ENCODE measurements at regions not wholly inside any gene's neighbourhood (a gene's known extent, or its start where the extent isn't known, plus 50 kb on each side); places are given as distances from the start of the nearest gene placed in this dataset.
"Not testable (repeated sequence)": the region's sequence is repeated elsewhere in the genome, so short reads cannot be mapped to it uniquely, and the experiment has no call there.

DNA sequence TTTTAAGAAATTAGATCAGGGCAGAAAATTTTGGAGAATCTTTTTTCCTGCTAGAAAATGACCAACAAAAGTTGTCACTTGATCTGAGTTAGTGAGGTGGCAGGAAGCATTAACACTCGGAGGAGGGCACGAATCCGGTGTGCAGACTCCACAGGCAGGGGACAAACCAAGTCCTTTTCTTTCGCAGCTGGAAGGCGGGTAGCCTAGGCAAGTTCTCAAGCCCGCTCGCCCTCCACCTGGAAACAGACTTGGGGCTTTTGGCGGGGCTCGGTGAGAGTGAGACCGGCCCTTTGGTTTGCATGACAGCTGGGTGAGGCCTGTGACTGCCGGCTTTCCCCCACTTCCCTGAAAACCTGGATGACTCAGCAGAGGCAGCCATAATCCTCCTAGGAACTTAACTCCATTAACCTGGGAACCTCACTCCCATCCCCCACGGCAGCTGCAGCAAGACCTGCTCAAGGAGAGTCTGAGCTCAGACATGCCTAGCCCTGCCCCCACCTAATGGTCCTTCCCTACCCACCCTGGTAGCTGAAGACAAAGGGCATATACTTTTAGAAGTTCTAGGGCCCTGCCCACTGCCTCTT lies 134.8 kb downstream of the MFSD1 start:
- no peak overlapping the region for H3K4me3 ChIP-seq
- DNase-seq: no peak
- no peaks in the 10 kb centered on the region for H3K36me3 ChIP-seq
- intact Hi-C loops (cut with micrococcal nuclease): no loop called here
- TF ChIP-seq, protein P1, sequence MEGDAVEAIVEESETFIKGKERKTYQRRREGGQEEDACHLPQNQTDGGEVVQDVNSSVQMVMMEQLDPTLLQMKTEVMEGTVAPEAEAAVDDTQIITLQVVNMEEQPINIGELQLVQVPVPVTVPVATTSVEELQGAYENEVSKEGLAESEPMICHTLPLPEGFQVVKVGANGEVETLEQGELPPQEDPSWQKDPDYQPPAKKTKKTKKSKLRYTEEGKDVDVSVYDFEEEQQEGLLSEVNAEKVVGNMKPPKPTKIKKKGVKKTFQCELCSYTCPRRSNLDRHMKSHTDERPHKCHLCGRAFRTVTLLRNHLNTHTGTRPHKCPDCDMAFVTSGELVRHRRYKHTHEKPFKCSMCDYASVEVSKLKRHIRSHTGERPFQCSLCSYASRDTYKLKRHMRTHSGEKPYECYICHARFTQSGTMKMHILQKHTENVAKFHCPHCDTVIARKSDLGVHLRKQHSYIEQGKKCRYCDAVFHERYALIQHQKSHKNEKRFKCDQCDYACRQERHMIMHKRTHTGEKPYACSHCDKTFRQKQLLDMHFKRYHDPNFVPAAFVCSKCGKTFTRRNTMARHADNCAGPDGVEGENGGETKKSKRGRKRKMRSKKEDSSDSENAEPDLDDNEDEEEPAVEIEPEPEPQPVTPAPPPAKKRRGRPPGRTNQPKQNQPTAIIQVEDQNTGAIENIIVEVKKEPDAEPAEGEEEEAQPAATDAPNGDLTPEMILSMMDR (IDR thresholded peaks at IDR 0.05; ENCODE audit: borderline replicate concordance): no peak
- peaks cover 27% of the 10 kb centered on the region for H3K9me3 ChIP-seq (replicated peaks)
- H3K4me1 ChIP-seq: no peaks in the 10 kb centered on the region
- H3K27me3 ChIP-seq (ENCODE audit: low read depth): no peaks in the 10 kb centered on the region
- H3K27ac ChIP-seq (replicated peaks): no peak overlapping the region

DNA sequence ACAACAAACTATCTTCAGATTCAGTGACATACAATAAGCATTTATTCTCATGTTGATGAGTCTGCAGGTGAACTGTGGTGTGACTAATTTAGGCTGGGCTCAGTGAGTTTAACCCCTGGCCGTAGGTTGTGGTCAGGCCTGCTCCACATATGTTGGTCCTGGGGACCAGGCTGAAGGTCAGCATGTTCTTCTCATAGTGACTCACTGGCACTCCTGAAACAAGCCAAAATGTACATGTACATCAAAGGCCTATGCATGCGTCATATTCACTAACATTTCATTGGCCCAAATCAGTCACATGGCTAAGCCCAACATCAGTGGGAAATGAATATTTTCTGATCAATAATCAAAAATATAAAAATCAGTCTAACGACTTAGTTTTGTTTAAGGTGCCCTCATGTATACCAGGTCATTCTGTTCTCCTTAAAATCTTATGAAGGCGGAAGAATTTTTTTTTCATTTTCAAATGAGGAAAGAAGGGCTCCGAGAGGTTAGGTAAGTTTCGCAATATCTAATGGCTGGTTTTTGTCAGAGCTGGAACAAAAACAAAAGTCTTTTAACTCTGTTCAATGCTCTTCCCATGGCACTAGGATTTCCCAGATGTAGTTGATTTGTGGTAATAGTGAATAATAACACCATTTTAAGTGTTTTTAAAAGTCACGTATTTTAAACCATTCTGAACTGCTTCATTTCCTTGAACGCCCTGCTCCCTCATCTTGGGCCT lies 148.5 kb downstream of the MFSD1 start:
- TF ChIP-seq, protein P1 (IDR thresholded peaks at IDR 0.05; ENCODE audit: borderline replicate concordance): no peak
- H3K27ac ChIP-seq (replicated peaks): no peak overlapping the region
- no peaks in the 10 kb centered on the region for H3K27me3 ChIP-seq (ENCODE audit: low read depth)
- intact Hi-C loops (cut with micrococcal nuclease): no loop called here
- no peak for DNase-seq
- H3K9me3 ChIP-seq (replicated peaks): no peaks in the 10 kb centered on the region
- H3K4me1 ChIP-seq: no peaks in the 10 kb centered on the region
- H3K4me3 ChIP-seq: no peak overlapping the region
- no peaks in the 10 kb centered on the region for H3K36me3 ChIP-seq

DNA sequence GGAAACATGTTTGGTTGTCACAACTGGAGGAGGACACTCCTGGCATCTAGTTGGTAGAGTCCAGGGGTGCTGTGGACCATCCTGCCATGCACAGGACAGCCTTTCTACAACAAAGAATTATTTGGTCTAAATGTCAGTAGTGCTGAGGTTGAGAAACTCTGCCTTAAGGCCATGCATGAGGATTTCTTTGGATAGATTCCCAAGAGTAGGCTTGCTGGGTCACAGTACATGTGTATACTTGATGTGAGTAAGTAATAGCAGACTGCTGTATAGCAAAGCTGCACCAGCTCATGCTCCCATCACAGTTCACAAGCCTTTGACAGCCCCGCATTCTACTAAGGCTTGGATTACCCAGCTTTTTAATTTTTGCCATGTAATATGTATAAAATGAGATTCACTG lies 151.3 kb downstream of the MFSD1 start:
- no peak for DNase-seq
- Histone ChIP-seq H3K4me1 (no peaks in the 10 kb centered on the region), H3K4me3 (no peak overlapping the region), H3K27me3 (ENCODE audit: low read depth) (no peaks in the 10 kb centered on the region), H3K9me3 (replicated peaks) (no peaks in the 10 kb centered on the region), H3K36me3 (no peaks in the 10 kb centered on the region), H3K27ac (replicated peaks) (no peak overlapping the region)
- intact Hi-C loops (cut with micrococcal nuclease): no loop called here
- TF ChIP-seq, protein P1 (IDR thresholded peaks at IDR 0.05; ENCODE audit: borderline replicate concordance): no peak

DNA sequence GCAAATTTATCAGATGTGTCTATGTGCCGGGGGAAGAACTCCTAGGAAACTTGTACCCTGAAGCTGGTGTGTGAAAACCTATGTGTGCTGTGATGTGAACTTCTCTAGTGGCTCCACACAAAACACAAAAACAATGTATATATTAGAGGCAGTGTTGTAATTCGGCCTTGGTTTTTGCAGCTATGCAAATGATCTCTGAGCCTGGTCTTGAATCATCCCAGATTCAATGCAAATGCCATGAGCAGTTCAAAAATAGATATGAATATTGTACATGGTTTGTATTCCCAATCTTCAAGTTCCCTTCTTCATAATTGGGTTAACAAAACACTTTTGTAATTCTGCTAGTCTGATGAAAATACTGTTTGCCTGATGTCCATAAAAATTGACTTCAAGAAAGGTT lies 152.6 kb downstream of the MFSD1 start:
- no peaks in the 10 kb centered on the region for H3K4me1 ChIP-seq
- no peaks in the 10 kb centered on the region for H3K9me3 ChIP-seq (replicated peaks)
- no peaks in the 10 kb centered on the region for H3K27me3 ChIP-seq (ENCODE audit: low read depth)
- TF ChIP-seq, protein P1 (IDR thresholded peaks at IDR 0.05; ENCODE audit: borderline replicate concordance): no peak
- no peak for DNase-seq
- no peaks in the 10 kb centered on the region for H3K36me3 ChIP-seq
- no peak overlapping the region for H3K27ac ChIP-seq (replicated peaks)
- intact Hi-C loops (cut with micrococcal nuclease): no loop called here
- no peak overlapping the region for H3K4me3 ChIP-seq

DNA sequence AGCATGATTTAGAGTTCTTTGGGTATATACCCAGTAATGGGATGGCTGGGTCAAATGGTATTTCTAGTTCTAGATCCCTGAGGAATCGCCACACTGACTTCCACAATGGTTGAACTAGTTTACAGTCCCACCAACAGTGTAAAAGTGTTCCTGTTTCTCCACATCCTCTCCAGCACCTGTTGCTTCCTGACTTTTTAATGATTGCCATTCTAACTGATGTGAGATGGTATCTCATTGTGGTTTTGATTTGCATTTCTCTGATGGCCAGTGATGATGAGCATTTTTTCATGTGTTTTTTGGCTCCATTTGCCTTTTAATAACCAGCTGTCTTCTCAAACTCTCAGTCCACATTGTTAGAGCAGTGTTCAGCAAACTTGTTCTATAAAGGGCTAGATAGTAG lies 155.9 kb downstream of the MFSD1 start:
- H3K27ac ChIP-seq (replicated peaks); DNase-seq; intact Hi-C loops (cut with micrococcal nuclease); H3K36me3 ChIP-seq; H3K4me1 ChIP-seq; H3K9me3 ChIP-seq (replicated peaks); H3K4me3 ChIP-seq; H3K27me3 ChIP-seq (ENCODE audit: low read depth): not testable (repeated sequence)

DNA sequence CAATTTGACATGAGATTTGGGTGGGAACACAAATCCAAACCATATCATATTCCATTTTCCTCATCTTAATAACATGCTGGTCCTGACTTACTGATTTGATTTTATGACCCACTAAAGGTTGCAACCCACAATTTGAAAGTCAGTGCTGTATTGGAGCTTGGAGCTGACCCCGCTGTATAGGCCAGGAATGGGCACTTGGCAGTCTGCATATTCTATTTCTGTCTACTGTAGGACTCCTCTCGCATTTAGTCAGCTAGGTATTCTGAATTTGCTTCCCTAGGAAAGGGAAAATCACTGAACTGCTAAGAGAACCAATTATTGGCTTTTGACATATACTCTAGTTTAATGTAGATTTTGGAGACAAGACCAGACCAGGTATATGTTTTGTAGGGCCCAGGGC lies 157.0 kb downstream of the MFSD1 start:
- Histone ChIP-seq H3K4me3 (no peak overlapping the region), H3K27ac (replicated peaks) (no peak overlapping the region), H3K4me1 (no peaks in the 10 kb centered on the region), H3K36me3 (no peaks in the 10 kb centered on the region), H3K9me3 (replicated peaks) (no peaks in the 10 kb centered on the region), H3K27me3 (ENCODE audit: low read depth) (no peaks in the 10 kb centered on the region)
- no peak for DNase-seq
- intact Hi-C loops (cut with micrococcal nuclease): no loop called here
- TF ChIP-seq, protein P1 (IDR thresholded peaks at IDR 0.05; ENCODE audit: borderline replicate concordance): no peak
